ENCODE measurements at regions not wholly inside any gene's neighbourhood (a gene's known extent, or its start where the extent isn't known, plus 50 kb on each side); places are given as distances from the start of the nearest gene placed in this dataset.
A peak's percentile ranks its signal among the peaks of the same experiment; 100 is the strongest.

- no peak overlapping the region for H3K4me3 ChIP-seq (ENCODE audit: low read length, poor library complexity, severe bottlenecking)
- no peaks in the 10 kb centered on the region for H3K9me3 ChIP-seq (ENCODE audit: insufficient read depth, low read depth, low read length)
- H3F3A ChIP-seq (ENCODE audit: low read depth), result no peaks in the 10 kb centered on the region
- no peaks in the 10 kb centered on the region for H3K4me1 ChIP-seq (ENCODE audit: insufficient read depth, low read length, poor library complexity, severe bottlenecking)
- no peaks in the 10 kb centered on the region for H4K20me1 ChIP-seq (ENCODE audit: insufficient read depth, low read length, poor library complexity, severe bottlenecking)
- H3K9ac ChIP-seq (ENCODE audit: low read depth, low read length, poor library complexity, severe bottlenecking), result no peak overlapping the region
- no peaks in the 10 kb centered on the region for H3K27me3 ChIP-seq (ENCODE audit: insufficient read depth, low read length, poor library complexity, severe bottlenecking)
- TF ChIP-seq CTCF (conservative IDR thresholded peaks at IDR 0.05; ENCODE audit: low read length) (no peak), EZH2phosphoT487 (IDR thresholded peaks at IDR 0.05; ENCODE audit: borderline replicate concordance) (no peak)
- no peaks in the 10 kb centered on the region for H3K9me2 ChIP-seq (replicated peaks; ENCODE audit: low read depth, low read length)
- H3K36me3 ChIP-seq (ENCODE audit: insufficient read depth, low read length), result no peaks in the 10 kb centered on the region
- no peak overlapping the region for H3K4me2 ChIP-seq (ENCODE audit: low read depth, low read length, poor library complexity, severe bottlenecking)
- no peak overlapping the region for H2AFZ ChIP-seq (ENCODE audit: low read length)
- no peaks in the 10 kb centered on the region for H3K79me2 ChIP-seq (ENCODE audit: insufficient read depth, low read length)
Measured at GRCh38 chr7:112699725-112700513, 90.3 kb downstream of the TMEM168 start.

- H3K9me3 ChIP-seq (ENCODE audit: insufficient read depth, low read depth, low read length), result no peaks in the 10 kb centered on the region
- H3K36me3 ChIP-seq (ENCODE audit: insufficient read depth, low read length), result no peaks in the 10 kb centered on the region
- no peaks in the 10 kb centered on the region for H3K79me2 ChIP-seq (ENCODE audit: insufficient read depth, low read length)
- H3F3A ChIP-seq (ENCODE audit: low read depth), result no peaks in the 10 kb centered on the region
- H3K27me3 ChIP-seq (ENCODE audit: insufficient read depth, low read length, poor library complexity, severe bottlenecking), result no peaks in the 10 kb centered on the region
- H4K20me1 ChIP-seq (ENCODE audit: insufficient read depth, low read length, poor library complexity, severe bottlenecking), result no peaks in the 10 kb centered on the region
- no peak overlapping the region for H3K9ac ChIP-seq (ENCODE audit: low read depth, low read length, poor library complexity, severe bottlenecking)
- TF ChIP-seq CTCF (conservative IDR thresholded peaks at IDR 0.05; ENCODE audit: low read length) (no peak), EZH2phosphoT487 (IDR thresholded peaks at IDR 0.05; ENCODE audit: borderline replicate concordance) (no peak)
- H3K9me2 ChIP-seq (replicated peaks; ENCODE audit: low read depth, low read length), result no peaks in the 10 kb centered on the region
- no peaks in the 10 kb centered on the region for H3K4me1 ChIP-seq (ENCODE audit: insufficient read depth, low read length, poor library complexity, severe bottlenecking)
- H2AFZ ChIP-seq (ENCODE audit: low read length), result 0 out of 2 replicates have a peak overlapping the region, but pooled peaks have one; percentile 28
- no peak overlapping the region for H3K4me3 ChIP-seq (ENCODE audit: low read length, poor library complexity, severe bottlenecking)
- no peak overlapping the region for H3K4me2 ChIP-seq (ENCODE audit: low read depth, low read length, poor library complexity, severe bottlenecking)
Measured at GRCh38 chr7:112701456-112701855, 88.7 kb downstream of the TMEM168 start.

- no peaks in the 10 kb centered on the region for H3K4me1 ChIP-seq (ENCODE audit: insufficient read depth, low read length, poor library complexity, severe bottlenecking)
- H3F3A ChIP-seq (ENCODE audit: low read depth), result no peaks in the 10 kb centered on the region
- H3K9ac ChIP-seq (ENCODE audit: low read depth, low read length, poor library complexity, severe bottlenecking), result no peak overlapping the region
- TF ChIP-seq EZH2phosphoT487 (IDR thresholded peaks at IDR 0.05; ENCODE audit: borderline replicate concordance), result no peak
- TF ChIP-seq CTCF (conservative IDR thresholded peaks at IDR 0.05; ENCODE audit: low read length), result no peak
- H4K20me1 ChIP-seq (ENCODE audit: insufficient read depth, low read length, poor library complexity, severe bottlenecking), result no peaks in the 10 kb centered on the region
- H3K27me3 ChIP-seq (ENCODE audit: insufficient read depth, low read length, poor library complexity, severe bottlenecking), result no peaks in the 10 kb centered on the region
- no peaks in the 10 kb centered on the region for H3K9me3 ChIP-seq (ENCODE audit: insufficient read depth, low read depth, low read length)
- H2AFZ ChIP-seq (ENCODE audit: low read length), result no peak overlapping the region
- no peaks in the 10 kb centered on the region for H3K36me3 ChIP-seq (ENCODE audit: insufficient read depth, low read length)
- H3K4me2 ChIP-seq (ENCODE audit: low read depth, low read length, poor library complexity, severe bottlenecking), result no peak overlapping the region
- H3K9me2 ChIP-seq (replicated peaks; ENCODE audit: low read depth, low read length), result no peaks in the 10 kb centered on the region
- H3K79me2 ChIP-seq (ENCODE audit: insufficient read depth, low read length), result no peaks in the 10 kb centered on the region
- H3K4me3 ChIP-seq (ENCODE audit: low read length, poor library complexity, severe bottlenecking), result no peak overlapping the region
Measured at GRCh38 chr7:112707655-112708054, 82.5 kb downstream of the TMEM168 start.
